ENCODE measurements at regions not wholly inside any gene's neighbourhood (a gene's known extent, or its start where the extent isn't known, plus 50 kb on each side); places are given as distances from the start of the nearest gene placed in this dataset.

DNA sequence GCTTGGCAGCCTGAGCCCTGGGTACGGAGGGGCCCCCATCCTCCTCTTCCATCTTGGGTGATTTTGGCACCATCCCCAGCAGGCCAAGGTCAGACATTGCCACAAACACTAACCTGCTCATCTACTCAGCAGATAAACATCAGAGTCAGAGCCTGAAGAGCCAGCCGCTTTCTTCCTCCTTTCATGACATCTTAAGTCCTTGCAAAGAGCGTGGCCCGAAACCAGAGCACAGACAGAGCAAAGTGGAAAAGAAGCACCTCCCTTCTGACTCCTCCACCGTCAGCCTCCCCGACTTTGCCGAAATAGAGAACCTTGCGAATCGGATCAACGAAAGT, 60.4 kb upstream of the RPH3AL start:
- no peak for DNase-seq (ENCODE audit: low spot score)

DNA sequence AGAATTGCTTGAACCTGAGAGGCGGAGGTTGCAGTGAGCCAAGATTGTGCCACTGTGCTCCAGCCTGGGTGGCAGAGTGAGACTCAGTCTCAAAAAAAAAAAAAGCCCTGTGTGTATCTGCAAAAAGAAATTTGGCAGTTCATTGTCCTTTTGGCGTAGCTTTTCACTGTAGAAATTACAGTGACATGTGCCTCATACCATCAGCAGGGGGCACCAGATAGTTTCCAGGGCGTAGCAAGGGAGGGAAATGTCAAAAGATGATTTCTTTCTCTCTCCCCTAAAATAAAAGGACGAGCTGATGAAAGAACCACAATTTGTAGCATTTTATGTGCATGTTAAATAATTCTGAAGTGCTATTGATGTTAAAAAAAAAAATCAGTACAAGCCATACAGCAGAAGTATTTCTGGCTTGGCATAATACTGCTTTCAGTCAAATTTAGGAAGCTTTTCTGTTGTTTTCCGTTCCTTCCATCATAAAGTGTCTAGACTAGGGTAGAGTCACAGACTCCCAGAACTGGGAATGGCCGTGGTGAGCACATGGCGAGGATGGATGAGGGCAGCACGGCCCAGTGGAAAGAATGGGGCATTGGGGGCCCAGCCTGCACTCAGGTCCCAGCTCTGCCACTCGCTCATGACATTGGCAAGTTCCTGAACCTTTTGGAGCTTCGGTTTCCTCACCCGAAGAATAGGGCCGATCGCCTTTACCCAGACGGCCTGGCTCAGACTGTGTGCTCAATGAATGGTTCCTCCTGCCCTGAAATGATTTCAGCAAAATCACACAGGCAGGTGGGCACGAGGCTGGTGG, 59.8 kb upstream of the RPH3AL start:
- DNase-seq (ENCODE audit: low spot score): peak; percentile 66

DNA sequence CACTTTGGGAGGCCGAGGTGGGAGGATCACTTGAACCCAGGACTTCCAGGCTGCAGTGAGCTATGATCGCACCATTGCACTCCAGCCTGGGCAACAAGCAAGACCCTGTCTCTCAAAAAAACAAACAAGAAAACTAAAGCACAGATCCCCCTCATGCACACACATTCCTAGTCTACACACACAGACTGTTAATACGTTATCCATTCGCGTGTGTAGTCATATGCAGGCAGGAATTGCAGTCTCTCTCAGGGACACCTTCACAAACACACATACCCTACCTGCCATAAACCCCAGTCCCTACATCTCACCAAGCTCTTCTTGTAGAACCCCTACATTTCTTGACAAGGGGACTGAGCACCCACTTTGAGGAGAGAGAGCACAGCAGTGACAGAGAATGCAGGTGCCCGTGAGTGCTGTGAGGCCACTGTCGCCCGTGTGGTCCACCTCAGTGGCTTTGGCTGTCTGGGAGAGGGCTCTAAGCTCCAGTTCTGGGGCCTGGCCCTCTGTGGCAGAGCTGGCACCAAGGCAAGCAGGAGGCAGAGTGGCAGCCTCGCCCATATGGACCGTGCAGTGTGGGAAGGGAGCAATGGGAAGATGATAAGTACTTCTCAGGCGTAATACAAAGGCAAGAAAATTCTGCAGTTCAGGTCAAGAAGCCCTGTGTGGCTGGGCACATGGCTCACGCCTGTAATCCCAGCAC, 59.0 kb upstream of the RPH3AL start:
- no peak for DNase-seq (ENCODE audit: low spot score)

DNA sequence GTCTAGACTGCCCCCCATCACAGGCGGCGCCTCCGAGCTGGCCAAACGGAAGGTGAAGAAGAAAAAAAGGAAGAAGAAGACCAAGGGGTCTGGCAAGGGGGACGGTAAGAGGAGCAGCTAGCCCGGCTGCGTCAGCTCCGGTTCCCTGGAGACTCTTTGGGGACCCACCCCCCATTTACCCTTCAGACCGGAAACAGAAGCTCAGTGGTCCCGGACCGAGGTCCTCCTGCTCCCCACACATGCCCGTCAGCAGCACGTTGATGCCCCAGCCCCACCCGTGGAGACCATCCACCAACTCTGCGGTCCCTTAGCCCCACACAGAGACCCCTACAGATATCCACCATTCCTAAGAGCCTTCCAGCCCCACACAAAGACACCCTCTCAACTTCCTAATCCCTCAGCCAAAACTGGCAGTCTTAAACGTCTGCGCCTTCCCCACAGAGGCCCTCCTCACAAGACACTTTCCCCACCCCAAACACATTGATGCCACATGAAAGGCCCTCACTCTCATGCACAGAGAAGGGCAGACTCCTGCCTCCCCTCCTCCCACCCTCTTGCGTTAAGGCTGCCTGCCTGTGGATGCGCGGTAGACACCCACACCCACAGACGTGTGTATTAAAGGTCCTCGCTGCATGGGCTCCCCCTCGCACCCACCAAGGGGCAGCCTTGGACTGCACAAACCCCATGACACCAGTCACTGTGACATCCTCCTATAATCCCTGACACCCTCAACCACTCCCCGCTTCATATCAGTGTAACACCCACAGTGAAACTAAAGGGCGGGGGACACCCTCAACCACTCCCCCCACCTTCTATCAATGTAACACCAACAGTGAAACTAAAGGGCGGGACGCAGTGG, 58.2 kb upstream of the RPH3AL start:
- no peak for DNase-seq (ENCODE audit: low spot score)

DNA sequence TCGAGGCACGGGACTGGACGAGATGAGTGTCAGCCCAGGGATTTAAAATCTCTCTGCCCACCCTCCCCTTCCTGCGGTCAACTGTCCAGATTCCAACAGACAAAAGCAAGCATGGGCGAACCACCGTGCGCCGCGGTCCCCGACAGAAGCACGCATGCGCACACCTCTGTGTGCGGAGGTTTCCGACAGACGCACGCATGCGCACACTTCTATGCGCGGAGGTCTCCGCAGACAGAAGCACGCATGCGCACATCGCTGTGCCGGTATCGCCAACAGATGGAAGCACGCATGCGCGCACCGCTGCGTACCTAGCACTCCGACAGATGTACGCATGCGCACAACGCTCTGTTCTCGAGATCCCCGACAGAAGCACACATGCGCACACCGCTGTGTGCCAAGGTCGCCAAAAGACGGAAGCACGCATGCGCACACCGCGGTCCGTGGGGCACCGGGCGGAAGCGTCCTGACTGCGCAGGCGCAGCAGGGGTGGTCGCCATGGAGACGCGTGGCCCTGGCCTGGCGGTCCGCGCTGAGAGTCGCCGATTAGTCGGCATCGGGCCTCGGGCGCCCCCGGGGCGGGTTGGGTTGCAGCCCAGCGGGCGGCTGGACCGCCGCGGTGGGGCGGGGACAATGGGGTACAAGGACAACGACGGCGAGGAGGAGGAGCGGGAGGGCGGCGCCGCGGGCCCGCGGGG, 57.4 kb upstream of the RPH3AL start:
- DNase-seq (ENCODE audit: low spot score): peak; percentile 100

DNA sequence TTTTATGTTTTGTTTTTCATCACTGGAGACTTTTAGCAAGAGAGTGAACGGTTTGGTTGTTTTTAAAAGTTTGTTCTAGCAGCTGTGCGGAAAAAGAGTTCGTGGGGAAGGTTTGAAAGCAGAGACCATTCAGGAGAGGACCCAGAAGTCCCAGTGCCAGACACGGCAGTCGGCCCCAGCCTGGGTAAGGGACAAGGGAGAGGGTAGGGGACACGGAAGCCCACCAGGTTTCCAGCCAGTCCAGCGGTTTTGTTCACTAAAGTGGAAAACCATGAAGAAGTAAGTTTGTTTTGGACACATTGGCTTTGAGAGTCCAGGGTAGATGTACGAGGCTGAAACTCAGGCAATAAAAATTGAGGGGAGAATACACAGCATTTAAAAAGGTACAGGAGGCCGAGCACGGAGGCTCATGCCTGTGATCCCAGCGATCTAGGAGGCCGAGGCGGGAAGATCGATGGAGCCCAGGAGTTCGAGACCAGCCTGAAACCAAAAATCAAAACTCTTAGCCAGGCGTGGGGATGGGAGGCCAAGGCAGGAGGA, 56.8 kb upstream of the RPH3AL start:
- no peak for DNase-seq (ENCODE audit: low spot score)

DNA sequence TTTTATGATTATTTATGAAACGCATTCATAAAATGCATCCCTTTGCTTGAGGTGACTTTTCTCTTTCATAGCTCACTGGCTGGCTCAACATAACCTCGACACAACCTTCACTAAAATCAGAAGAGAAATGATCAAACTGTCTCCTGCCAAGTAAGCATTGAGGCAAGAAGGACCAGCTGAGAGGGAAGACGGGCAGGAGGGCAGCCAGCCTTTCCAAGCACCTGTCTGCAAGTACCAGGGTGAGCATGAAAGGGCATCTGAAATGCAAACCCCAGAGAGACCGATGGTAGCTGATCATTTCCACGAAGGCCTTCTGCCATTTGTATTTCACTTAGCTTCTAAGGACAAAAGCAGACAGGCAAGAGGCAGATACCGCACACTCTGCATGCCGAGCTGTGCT, 52.1 kb upstream of the RPH3AL start:
- DNase-seq (ENCODE audit: low spot score): no peak

Data from hepatic stellate cell (primary cell).